GF-D8 (cell line): ENCODE measurements at regions not wholly inside any gene's neighbourhood (a gene's known extent, or its start where the extent isn't known, plus 50 kb on each side); places are given as distances from the start of the nearest gene placed in this dataset.

Source experiments
- DNase-seq: peaks from one replicate; lab custom pipeline; 2025; lab: John Stamatoyannopoulos, UW

DNA sequence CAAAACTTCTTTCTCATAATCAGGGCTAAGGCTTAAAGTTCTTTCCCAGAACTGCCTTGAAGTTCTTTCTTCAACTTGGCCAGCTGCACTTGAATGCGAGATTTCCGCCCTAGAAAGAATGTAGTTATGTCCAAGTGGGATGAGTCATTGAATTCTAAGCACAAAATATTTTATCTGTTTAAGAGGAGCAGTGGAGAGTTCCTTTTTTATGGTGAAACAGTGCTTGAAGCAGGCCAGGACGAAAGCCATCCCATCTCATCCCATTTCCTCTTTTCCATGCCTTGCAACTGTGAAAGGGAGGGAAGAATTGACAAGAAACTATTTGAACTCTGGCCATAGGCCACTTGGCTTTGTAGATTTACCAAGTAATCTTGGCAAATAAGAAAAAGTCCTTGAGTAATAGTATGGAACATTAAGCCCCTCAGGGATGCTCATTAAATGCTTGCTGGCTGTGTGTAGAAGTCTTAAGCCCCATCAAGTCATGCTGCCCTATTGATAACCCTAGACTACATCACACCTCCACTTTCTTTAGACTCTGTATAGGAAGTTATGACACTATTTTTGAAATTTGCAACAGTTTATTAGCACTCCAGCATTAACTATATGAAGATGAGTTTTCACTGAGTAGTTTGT, 174.5 kb downstream of the KCTD12 start:
- no peak for DNase-seq

DNA sequence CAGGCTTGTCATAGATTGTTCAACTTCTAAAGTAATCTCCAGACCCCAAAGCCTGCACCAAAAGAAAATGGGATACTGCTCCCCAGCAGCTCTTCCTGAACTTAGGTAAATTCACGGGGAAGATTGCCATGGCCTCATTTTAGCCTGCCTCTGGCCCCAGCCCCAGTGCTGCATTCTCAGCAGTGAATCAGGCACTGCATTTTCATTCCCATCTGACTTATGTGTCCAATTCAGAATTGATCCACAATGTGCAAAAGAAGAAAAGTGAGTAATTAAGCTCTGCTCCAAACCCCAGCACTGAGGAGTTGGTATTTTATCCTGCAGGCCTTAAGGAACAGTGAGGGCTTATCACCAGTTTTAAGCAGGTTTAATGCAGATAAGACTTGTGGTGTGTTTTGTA, 176.4 kb downstream of the KCTD12 start:
- no peak for DNase-seq

DNA sequence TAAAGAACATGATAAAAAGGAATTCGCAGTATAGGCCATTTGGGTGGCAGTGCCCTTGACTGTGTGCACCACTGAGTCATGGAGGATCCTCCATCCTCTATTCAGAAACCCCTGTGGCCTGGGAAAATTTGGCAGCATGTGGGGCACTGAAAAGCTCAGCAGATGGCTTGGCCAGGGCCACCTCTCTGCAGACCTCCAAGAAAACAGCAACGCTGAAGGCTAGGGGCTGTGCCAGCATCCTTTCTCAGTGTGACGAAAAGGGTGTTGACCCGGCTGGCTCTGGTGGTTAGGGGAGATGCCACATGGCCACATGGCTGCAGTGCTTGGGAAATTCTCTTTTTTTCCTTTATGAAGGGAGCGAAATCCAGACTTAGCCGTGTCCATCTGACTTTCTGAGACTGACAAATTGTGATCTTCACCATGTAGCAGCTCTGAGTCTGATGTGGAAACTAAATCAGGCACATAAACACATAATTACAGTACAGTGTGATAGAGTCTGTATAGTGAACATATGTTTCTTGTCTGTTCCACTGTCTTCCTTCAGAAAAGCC, 178.0 kb downstream of the KCTD12 start:
- DNase-seq = no peak

DNA sequence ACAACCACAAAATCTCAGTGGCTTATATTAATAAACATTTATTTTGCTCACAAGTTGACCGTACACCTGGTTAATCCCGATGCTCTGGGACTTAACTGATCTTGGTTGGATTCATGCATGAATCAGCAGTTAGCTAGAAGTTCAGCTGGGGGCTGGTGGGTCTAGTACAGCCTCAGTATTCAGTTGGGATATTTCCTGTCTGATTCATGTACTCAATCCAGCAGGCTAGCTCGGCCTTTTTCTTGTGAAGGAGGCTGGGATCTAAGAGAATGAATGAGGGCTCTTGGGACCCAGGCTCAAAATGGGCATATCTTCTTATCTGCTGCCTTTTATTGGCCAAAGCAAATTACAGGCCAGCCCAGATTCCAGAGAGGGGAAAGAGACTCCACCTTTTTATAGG, 178.8 kb downstream of the KCTD12 start:
- no peak for DNase-seq

DNA sequence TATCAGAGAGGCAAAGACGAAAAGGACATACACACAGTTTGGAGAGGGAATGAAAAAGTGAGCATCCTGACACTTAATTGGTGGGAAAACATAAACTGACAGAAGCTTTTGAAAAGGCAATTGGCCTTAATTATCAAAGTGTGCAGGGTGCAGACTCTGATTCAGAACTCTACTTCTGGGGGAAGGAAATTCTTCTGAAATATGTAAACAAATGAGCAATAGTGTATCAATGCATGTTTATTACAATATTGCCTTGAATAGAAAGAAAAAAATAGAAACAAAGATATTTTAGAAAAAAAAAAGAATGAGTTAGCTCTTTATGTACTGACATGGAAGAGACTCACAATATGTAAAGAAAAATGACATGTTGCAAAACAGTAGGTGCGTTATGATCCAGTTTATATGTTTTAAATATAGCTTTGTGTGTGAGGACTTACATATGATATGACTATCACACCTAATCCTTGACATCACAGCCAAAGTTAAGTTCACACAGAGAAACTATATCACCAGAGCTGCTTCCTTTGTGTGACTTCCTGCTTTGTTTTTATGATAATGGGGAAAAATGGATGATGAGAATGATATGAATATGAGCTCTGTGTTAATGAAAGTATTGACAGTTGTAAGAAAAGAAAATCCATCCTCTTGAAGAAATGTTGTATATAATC, 182.4 kb downstream of the KCTD12 start:
- no peak for DNase-seq

DNA sequence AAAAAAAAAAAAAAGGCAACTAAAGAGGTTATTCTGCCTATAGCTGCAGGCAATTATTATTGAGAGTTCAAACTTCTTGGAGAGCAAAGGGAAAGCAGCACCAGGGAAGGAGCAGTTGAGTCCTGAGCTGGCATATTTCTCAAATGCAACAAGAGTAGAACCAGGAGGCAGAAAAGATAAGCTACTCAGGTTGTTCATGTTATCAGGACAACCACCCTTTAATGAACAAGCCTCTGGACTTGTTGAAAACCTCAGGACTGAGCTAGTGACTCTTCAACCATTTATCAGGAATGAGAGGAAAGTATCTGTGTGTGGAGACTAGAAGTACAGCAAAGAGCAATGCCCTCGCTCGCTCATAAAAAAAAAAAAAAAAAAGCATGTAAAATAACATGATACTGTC, 183.0 kb downstream of the KCTD12 start:
- DNase-seq = no peak

DNA sequence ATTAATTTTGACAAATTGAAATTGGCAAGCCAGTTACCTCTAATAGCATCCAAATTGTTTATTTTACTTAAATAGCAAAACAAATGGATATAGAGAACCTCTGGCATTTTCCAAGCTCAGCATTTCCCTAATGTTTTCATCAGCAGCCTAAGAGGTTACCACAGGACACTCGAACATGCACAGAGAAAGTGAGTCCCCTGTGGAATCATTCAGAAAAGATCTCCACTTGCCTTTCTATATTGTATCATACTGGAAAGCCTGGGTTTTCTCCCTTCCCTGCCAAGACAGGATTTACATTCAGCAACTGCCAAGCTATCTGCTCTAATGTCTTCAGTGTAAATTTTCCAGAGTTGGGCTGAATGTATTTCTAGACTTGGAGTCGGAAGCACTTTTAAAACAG, 188.9 kb downstream of the KCTD12 start:
- DNase-seq = no peak

DNA sequence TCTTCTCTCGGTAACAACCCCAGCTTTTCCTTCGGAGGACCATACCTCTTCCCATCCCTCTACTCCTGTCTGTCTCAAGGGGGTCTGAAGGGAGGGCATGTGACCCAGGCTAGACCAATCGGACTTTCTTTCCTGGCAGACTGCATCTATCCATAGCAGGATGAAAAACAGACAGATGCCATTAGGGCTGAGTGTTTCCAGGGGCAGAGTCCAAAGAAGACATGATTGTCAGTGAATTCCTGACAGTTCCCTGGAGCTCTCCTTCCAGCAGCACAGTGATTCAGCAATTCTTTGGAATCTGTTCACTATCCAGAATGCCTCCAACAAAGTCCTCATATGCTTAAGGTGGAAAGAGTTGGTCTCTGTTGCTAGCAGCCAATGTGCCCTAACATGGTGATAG, 189.8 kb downstream of the KCTD12 start:
- DNase-seq = no peak

DNA sequence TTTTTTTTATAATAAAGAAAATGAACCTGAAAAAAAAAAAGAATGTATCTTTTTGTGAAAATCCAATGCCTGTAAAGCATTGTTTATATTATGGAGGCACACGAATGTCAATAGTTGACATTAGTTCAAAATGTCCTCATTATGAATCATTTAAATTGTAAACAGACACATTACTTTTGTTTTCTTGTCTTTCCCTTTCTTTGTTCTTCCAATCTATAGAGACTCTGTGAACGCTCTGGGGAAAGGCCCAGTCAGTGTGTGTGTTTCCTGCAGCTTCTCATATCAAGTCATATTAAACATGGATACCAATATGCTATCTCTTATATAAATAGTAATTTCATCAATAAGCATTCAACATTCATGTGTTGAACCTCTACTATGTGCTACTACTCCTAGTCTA, 193.1 kb downstream of the KCTD12 start:
- DNase-seq = no peak

DNA sequence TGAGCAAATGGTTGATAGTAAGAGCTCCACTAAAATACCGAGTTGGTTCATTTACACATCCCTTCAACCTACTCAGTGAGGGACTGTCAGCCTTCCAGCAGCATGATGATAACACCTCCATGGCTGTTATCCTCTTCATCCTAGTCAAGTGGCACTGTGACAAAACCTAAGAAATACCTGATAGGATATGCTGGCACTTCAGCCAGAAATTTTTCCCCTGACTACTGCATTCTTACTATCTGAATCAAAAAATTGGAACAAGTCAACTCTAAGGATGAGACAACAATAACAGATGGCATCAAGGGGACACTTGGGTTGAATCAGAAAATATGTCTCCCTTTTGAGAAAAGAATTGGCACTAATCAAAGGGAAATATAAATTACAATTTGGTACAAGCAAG, 193.9 kb downstream of the KCTD12 start:
- DNase-seq = no peak

DNA sequence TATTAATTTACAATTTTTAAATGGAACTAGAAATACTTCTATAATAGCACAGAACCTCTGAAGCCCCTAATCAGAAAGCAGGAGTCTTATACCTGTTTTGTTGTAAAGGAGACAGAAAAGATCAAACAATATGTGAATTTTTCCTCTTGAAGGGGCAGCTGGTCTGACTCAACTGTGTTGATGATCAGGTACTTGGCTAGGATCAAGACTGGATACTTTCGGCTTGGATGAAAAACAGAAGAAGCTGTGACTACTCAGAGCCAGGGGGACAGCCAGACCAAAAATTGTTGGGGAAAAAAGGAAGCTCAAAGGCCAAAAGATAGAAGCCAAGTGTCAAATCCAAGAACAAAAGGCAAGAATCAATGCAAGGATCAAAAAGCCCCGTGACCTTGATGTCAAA, 195.6 kb downstream of the KCTD12 start:
- no peak for DNase-seq

DNA sequence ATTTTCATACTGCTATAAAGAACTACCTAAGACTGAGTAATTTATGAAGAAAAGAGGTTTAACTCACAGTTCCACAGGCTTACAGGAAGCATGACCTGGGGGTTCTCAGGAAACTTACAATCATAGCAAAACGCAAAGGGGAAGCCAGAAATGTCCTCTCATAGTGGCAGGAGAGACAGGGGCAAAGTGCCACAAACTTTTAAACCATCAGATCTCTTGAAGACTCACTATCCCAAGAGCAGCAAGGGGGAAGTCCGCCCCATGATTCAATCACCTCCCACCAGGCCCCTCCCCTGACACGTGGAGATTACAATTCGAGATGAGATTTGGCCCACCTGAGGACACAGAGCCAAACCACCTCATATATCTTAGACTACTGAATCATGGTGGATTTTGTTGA, 198.7 kb downstream of the KCTD12 start:
- no peak for DNase-seq

DNA sequence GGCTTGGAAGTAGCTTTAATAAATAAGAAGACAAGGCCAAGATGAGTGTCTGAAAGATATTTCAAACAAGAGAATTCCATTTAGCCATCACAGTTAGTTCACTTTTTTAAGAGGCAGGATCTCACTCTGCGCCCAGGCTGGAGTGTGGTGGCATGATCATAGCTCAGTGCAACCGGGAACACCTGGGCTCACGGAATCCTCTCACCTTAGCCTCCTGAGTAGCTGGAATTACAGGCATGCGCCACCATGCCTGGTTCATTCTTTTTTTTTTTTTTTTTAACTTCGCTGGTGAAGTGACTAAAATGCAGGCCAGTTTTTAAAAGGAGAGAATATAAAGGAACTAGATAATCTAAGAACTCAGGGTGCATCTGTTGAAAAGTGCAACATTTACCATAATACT, 200.3 kb downstream of the KCTD12 start:
- DNase-seq = no peak

DNA sequence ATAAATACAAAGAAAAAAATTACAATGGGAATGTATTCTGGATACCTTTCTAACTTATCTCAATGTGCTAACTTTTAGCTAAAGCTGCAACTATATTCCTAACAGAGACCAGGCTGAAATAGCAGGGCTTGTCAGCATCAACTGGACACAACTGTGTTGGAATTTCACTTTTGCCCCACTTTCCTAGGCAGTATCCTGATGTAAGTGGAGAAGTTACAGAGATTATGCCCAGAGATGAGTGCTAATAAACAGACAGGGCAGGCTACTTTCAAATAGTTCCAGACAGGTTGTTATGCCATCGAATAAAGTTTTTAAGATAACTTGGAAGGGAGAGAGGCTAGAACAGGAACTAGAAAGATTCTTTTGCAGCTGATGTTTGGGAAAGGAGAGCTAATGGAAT, 201.9 kb downstream of the KCTD12 start:
- DNase-seq = no peak

DNA sequence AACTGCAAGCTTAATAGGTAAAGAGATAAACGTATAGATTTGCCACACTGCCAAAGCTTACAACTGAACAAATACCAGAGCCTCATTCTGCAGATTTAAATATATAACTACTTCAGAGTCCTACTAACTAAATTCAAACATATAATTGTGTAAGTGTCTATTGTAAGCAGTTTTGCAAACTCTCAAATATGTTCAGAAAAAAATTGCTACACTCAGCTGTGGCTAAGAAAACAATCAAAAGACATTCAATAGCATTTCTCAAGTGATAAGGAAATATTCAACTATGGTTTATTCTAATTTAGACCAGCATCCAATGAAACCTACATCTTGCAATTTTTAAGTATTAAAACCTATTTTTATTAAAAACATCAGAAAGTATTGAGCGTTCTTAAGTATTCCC, 202.4 kb downstream of the KCTD12 start:
- no peak for DNase-seq

DNA sequence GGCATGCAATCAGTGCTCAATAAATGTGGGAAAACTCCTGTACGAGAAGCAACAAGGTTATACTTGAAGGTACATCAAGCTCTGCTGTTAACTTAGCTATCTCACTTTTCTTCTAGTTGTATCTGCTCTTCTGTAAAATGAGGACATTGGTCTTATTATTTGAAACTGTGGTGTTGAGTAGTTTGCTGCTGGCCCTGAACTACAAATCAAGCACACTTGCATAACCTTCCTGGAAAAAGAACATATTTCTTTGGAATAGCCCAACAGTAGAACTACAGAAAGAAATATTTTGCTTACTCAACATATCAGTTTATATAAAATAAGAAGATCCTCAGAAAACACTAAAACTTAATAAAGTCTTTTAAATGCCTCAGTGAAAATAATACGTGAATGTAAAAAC, 203.0 kb downstream of the KCTD12 start:
- DNase-seq = no peak

DNA sequence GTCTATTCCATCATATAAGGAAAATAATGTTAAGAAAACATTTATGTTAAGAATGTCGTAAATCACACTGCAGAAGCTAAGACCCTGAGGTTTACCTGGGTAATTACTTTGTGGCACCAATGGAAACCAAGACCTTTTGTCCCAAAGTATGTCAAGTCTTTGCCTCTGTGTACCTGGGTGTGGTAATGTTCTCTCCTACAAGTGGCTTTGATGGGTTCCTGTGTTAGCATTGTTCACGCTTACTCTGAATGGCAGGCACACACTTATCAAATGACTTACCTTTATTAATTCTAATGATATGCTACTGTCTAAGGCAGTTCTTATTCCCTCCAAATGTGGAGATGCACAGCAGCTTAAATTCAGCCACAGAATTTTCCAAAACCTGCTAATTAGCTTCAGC, 206.1 kb downstream of the KCTD12 start:
- DNase-seq = no peak

DNA sequence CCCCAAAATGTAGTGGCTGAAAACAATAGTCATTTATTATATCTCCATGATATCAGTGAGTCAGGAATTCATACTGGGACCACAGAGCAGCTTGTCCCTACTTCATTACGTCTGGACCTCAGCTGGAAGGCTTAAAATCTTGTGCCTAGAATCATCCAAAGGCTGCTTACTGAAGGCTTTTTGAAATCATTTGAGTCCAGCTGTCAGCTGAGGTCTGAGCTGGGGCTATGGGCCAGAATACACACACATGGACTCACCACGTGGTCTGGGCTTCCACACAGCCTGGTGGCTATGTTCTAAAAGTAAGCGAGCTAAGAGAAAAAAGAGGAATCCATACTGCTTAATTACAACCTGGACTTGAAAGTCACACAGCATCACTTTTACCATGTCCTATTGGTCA, 209.2 kb downstream of the KCTD12 start:
- no peak for DNase-seq

DNA sequence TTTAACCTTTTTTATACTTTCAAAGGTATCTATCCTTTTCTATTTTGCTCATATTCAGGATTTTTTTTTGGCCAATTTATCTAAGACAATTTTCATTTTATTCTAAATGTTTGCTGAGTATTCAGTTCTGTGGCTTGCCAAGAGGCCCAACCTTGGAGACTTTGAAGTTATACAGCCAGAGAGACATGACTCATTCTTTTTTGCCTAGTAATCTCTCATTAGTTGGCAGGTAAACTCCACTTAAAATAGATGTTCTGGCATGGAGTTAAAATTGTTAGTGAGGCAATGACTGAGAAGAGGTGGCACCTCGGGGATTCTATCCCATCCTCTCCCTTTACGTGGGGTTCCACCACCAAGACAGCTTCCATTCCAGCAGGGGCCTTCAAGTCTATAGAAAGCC, 213.8 kb downstream of the KCTD12 start:
- DNase-seq = no peak

DNA sequence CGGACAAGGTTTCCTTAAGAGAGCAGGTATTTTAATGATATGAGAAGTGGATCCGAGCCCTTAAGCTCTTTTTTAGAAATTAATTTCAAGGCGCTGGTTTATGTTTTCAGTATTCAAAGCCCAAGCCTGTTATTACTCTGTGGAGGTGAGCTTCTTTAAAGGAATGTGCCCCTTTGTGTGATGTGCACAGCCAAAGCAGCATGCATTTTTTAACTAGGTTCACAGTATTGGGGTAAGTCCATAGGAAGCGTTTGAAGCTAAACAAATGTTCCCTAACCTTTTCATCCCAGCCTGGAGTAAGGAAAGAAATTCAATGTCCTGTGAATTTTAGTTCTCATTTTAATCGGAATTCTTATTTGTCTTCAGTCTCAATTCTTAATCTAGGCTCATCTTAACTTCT, 217.5 kb downstream of the KCTD12 start:
- DNase-seq = no peak

DNA sequence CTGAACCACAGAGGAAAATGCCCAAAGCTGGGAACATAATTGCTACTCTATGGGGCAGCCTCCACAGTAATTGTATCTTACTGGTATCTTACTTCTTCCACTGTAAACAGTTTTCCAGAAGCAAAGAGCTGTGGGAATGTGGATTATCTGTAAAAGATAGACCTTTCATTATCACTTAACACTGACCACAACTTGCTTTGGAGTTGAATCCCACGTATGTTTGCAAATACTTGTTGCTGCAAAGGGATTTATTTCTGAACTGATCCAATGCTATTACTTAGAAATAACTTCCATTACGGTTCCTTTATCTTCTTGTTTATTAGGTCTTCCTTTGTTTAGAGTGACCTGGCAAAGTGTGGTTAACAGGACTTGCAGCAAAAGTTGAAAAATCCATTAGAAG, 218.1 kb downstream of the KCTD12 start:
- no peak for DNase-seq

DNA sequence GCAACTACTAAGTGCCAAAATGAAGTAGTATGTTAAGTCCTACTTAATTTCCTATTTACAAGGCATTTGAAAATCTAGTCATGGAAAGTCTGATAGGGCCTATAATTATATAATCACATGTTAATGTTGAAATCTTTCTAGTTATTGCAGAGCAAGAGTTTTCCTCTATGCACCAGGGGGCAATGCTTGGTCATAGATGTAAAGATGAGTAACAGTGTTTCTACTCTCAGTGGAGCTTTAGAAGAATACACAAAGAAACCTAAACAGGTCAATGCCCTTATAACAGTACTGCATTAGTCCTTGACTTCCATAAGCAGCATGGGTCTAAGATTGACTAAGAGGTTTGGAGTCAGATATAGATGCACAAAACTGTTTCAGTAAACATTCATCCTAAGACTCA, 218.7 kb downstream of the KCTD12 start:
- DNase-seq = no peak

DNA sequence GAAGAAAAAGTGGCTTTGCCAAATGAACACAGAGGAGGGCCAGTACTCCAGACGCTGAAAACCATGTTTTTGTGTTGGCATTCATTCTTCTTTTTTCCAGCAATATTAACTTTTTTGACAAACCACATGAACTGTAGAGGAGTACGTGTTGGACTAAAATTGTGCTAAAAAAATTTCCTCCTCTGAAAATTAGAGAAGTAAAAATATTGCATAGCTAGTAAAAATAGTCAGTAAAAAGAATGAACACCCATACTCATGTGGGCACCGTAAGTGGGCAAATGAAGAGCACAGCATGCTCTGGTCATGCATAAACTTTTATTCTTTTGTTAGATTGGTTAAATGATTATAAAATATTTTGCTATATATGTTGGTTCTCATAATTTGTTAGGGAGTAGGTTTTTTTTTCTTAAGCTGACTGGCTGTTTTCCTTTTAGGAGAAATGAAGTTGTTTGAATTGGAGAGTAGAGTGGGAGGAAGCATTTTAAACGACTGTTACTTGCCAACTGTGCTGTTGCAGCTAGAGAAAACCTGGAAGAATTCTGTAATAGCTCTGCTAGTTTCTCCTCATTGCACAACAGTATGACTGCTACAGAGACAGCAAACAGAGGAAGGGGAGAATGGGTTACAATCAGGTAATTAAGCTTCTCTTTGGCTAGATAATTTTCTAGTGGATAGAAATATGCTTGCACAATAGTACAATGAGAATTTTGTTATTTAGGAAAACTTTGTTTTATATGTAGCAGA, 222.4 kb downstream of the KCTD12 start:
- no peak for DNase-seq
